Peyer's patch (tissue), 4 donors: ENCODE measurements at regions not wholly inside any gene's neighbourhood (a gene's known extent, or its start where the extent isn't known, plus 50 kb on each side); places are given as distances from the start of the nearest gene placed in this dataset.

ENCODE experiments used
- POLR2A ChIP-seq, 2 donors: fragments of 450-650 bp; IDR thresholded peaks; one replicate each; pipeline ENCODE4 v1.5.1; 2017; ENCODE audit warnings: antibody characterized with exemption in 2 of 2, mild to moderate bottlenecking in 2 of 2, moderate library complexity in 2 of 2
- TF ChIP-seq, protein P1 (sequence below), 6 experiments: fragments of 450-650 bp in 4 of 6; fragments of 200-600 bp in 2 of 6; sonication (generic) in 1 of 6; IDR thresholded peaks; one replicate each; pipeline ENCODE4 v1.5.1; 2017 to 2019; ENCODE audit warnings: antibody characterized with exemption in 6 of 6, mild to moderate bottlenecking in 3 of 6, moderate library complexity in 1 of 6

DNA sequence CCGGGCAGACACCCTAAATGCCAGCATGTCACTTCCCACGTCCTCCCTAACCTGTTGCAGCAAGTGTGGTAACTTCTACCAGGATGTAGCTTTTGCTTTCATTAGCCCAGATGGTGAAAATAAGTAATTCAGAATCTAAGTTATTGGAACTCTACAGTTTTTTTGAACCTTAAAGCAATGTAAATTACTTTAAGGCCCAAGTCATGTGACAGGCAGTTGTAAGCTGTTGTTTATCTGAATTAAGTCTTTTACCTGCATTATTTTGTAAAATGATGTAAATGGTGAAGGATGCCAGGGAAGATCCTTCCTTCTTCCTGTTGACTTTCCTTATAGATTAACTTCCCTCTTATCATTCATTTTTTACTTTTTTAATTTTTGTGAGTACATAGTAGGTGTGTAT is 670.2 kb downstream of the SEMA5A start:
- TF ChIP-seq, protein P1, sequence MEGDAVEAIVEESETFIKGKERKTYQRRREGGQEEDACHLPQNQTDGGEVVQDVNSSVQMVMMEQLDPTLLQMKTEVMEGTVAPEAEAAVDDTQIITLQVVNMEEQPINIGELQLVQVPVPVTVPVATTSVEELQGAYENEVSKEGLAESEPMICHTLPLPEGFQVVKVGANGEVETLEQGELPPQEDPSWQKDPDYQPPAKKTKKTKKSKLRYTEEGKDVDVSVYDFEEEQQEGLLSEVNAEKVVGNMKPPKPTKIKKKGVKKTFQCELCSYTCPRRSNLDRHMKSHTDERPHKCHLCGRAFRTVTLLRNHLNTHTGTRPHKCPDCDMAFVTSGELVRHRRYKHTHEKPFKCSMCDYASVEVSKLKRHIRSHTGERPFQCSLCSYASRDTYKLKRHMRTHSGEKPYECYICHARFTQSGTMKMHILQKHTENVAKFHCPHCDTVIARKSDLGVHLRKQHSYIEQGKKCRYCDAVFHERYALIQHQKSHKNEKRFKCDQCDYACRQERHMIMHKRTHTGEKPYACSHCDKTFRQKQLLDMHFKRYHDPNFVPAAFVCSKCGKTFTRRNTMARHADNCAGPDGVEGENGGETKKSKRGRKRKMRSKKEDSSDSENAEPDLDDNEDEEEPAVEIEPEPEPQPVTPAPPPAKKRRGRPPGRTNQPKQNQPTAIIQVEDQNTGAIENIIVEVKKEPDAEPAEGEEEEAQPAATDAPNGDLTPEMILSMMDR (IDR thresholded peaks at IDR 0.05): no peak
- TF ChIP-seq POLR2A (IDR thresholded peaks at IDR 0.05): no peak
